H9 (cell line): ENCODE measurements at regions not wholly inside any gene's neighbourhood (a gene's known extent, or its start where the extent isn't known, plus 50 kb on each side); places are given as distances from the start of the nearest gene placed in this dataset.

ENCODE experiments used
- DNase-seq: peaks from one replicate; pipeline ENCODE4 v3.0.0-alpha.2; 2017
- H2AFZ ChIP-seq: one replicate; pipeline ENCODE4 v1.6.1; 2013; ENCODE audit warnings: mild to moderate bottlenecking, low read length, control low read depth, moderate library complexity
- H2AK5ac ChIP-seq: 2 replicates; pipeline ENCODE4 v1.6.1; 2013; ENCODE audit warnings: low read length, control low read depth, mixed read lengths; ENCODE audit not compliant: insufficient read length
- H2BK120ac ChIP-seq: one replicate; pipeline ENCODE4 v1.6.1; 2013; ENCODE audit warnings: low read depth, mild to moderate bottlenecking, low read length, control low read depth, inconsistent platforms; ENCODE audit not compliant: poor library complexity, severe bottlenecking
- H2BK12ac ChIP-seq: 2 replicates; pipeline ENCODE4 v1.6.1; 2013; ENCODE audit warnings: low read length, control low read depth, mixed read lengths, low read depth; ENCODE audit not compliant: insufficient read length
- H2BK15ac ChIP-seq: 2 replicates; pipeline ENCODE4 v1.6.1; 2013; ENCODE audit warnings: low read depth, low read length, control low read depth
- H2BK20ac ChIP-seq: one replicate; pipeline ENCODE4 v1.6.1; 2013; ENCODE audit warnings: low read depth, mild to moderate bottlenecking, low read length, control low read depth, inconsistent platforms; ENCODE audit not compliant: poor library complexity, severe bottlenecking
- H2BK5ac ChIP-seq: 2 replicates; pipeline ENCODE4 v1.6.1; 2013; ENCODE audit warnings: low read length, control low read depth, mixed read lengths; ENCODE audit not compliant: insufficient read length
- H3K14ac ChIP-seq: 2 replicates; pipeline ENCODE4 v1.6.1; 2013; ENCODE audit warnings: low read length, control low read depth; ENCODE audit not compliant: insufficient read depth
- H3K18ac ChIP-seq: 2 replicates; pipeline ENCODE4 v1.6.1; 2013; ENCODE audit warnings: low read depth, mild to moderate bottlenecking, mixed read lengths, low read length, control low read depth; ENCODE audit not compliant: insufficient read length
- H3K23ac ChIP-seq: 2 replicates; pipeline ENCODE4 v1.6.1; 2013; ENCODE audit warnings: low read length, control low read depth, mixed read lengths, low read depth; ENCODE audit not compliant: insufficient read length
- H3K23me2 ChIP-seq: 2 replicates; pipeline ENCODE4 v1.6.1; 2013; ENCODE audit warnings: low read depth, mild to moderate bottlenecking, mixed read lengths, low read length, control low read depth; ENCODE audit not compliant: insufficient read length, poor library complexity, severe bottlenecking
- H3K27ac ChIP-seq: 2 replicates; pipeline ENCODE4 v1.5.1; 2013; ENCODE audit warnings: low read length, control low read depth, mixed read lengths, low read depth; ENCODE audit not compliant: insufficient read length
- H3K27me3 ChIP-seq: 2 replicates; pipeline ENCODE4 v1.6.1; 2013; ENCODE audit warnings: low read length, control low read depth, inconsistent platforms; ENCODE audit not compliant: insufficient read depth
- H3K4ac ChIP-seq: 2 replicates; pipeline ENCODE4 v1.6.1; 2013; ENCODE audit warnings: low read depth, mild to moderate bottlenecking, control low read depth, inconsistent platforms, low read length, moderate library complexity
- H3K4me1 ChIP-seq: 2 replicates; pipeline ENCODE4 v1.6.1; 2013; ENCODE audit warnings: low read length, control low read depth, inconsistent platforms; ENCODE audit not compliant: insufficient read depth
- H3K4me2 ChIP-seq: 2 replicates; pipeline ENCODE4 v1.6.1; 2013; ENCODE audit warnings: low read length, control low read depth, mixed read lengths; ENCODE audit not compliant: insufficient read length, insufficient read depth
- H3K56ac ChIP-seq: 2 replicates; pipeline ENCODE4 v1.6.1; 2013; ENCODE audit warnings: low read depth, mild to moderate bottlenecking, mixed read lengths, low read length, control low read depth; ENCODE audit not compliant: insufficient read length
- H3K79me1 ChIP-seq: 2 replicates; pipeline ENCODE4 v1.6.1; 2013; ENCODE audit warnings: low read depth, mild to moderate bottlenecking, moderate library complexity, low read length, control low read depth, inconsistent platforms; ENCODE audit not compliant: insufficient read depth, poor library complexity, severe bottlenecking
- H3K79me2 ChIP-seq: 2 replicates; pipeline ENCODE4 v1.6.1; 2013; ENCODE audit warnings: low read length, control low read depth, inconsistent platforms; ENCODE audit not compliant: insufficient read depth
- H3K9ac ChIP-seq: 2 replicates; pipeline ENCODE4 v1.6.1; 2013; ENCODE audit warnings: low read length, control low read depth, mixed read lengths; ENCODE audit not compliant: insufficient read length; ENCODE audit errors: extremely low read depth
- H3K9me3 ChIP-seq: one replicate; pipeline ENCODE4 v1.6.1; 2013; ENCODE audit warnings: low read depth, low read length, inconsistent platforms; ENCODE audit not compliant: control insufficient read depth
- H3T11ph ChIP-seq: one replicate; pipeline ENCODE4 v1.6.1; 2013; ENCODE audit warnings: mild to moderate bottlenecking, low read length, control low read depth, inconsistent platforms
- H4K20me1 ChIP-seq: one replicate; pipeline ENCODE4 v1.6.1; 2013; ENCODE audit not compliant: control insufficient read depth, insufficient read length, insufficient read depth
- H4K5ac ChIP-seq: 2 replicates; pipeline ENCODE4 v1.6.1; 2013; ENCODE audit warnings: low read depth, mild to moderate bottlenecking, mixed read lengths, low read length, control low read depth; ENCODE audit not compliant: insufficient read length
- H4K8ac ChIP-seq: replicated peaks from 2 replicates; pipeline ENCODE4 v1.6.1; 2013; ENCODE audit warnings: low read length, control low read depth, mixed read lengths, low read depth; ENCODE audit not compliant: insufficient read length
- H4K91ac ChIP-seq: 2 replicates; pipeline ENCODE4 v1.6.1; 2013; ENCODE audit warnings: low read depth, mild to moderate bottlenecking, moderate library complexity, mixed read lengths, low read length, control low read depth; ENCODE audit not compliant: insufficient read length
- H3K27ac Mint-ChIP-seq, 3 experiments: 2 replicates in 2 of 3; 3 replicates in 1 of 3; pipeline ENCODE4 v1.8.0; 2020 to 2021; ENCODE audit warnings: mixed read lengths in 3 of 3, mild to moderate bottlenecking in 1 of 3, moderate library complexity in 1 of 3
- H3K27me3 Mint-ChIP-seq: 2 replicates; pipeline ENCODE4 v1.8.0; 2021; ENCODE audit warnings: low read depth, mild to moderate bottlenecking, moderate library complexity, mixed read lengths
- H3K36me3 Mint-ChIP-seq, 3 experiments: 2 replicates in 2 of 3; 3 replicates in 1 of 3; pipeline ENCODE4 v1.8.0; 2020 to 2021; ENCODE audit warnings: low read depth in 3 of 3, mixed read lengths in 3 of 3; ENCODE audit not compliant: insufficient read depth in 1 of 3
- H3K4me1 Mint-ChIP-seq, 2 experiments: 2 replicates each; pipeline ENCODE4 v1.8.0; 2020; ENCODE audit warnings: mixed read lengths in 2 of 2
- H3K4me3 Mint-ChIP-seq, 2 experiments: 2 replicates in 1 of 2; 3 replicates in 1 of 2; pipeline ENCODE4 v1.8.0; 2020 to 2021; ENCODE audit warnings: mild to moderate bottlenecking in 2 of 2, mixed read lengths in 2 of 2, moderate library complexity in 1 of 2
- H3K9me3 Mint-ChIP-seq, 2 experiments: 2 replicates in 1 of 2; 3 replicates in 1 of 2; pipeline ENCODE4 v1.8.0; 2020; ENCODE audit warnings: mild to moderate bottlenecking in 2 of 2, mixed read lengths in 2 of 2, moderate library complexity in 1 of 2
- WGBS: extraction: QIAGEN DNeasy Blood & Tissue Kit; methylation state at CpG from one replicate; pipeline ENCODE4 v1.1.7; 2013; ENCODE audit warnings: missing lambda C conversion rate, low lambda C conversion rate, mixed read lengths; ENCODE audit not compliant: insufficient read length; ENCODE audit errors: extremely low coverage; 5-methylcytosine and 5-hydroxymethylcytosine counted together
- TF ChIP-seq, protein P1 (sequence below): fragments of 200-600 bp; sonication (generic); conservative IDR thresholded peaks from 3 replicates; pipeline ENCODE4 v1.8.0; 2021; ENCODE audit warnings: antibody characterized with exemption, mild to moderate bottlenecking

DNA sequence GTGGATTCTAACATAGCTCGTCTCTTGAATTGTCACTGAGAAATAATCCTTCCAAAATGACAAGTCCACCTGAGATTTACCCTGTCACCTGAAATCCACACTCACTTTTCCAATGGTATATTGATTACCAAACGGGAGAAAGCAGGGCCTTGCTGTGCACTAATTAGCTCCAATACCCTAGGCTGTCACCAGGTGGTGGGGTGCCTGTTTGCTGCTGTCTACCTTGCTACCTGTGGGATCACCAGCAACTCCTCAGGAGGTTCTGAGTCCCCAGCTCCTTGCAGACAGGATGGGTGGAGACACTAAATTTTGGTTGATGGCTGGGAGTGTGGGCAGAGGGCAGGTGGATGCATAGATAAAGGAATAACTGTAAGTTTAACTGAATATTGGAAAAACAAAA is 237.2 kb upstream of the ZNF32 start:
- Mint-ChIP-seq H3K36me3 (no peaks in the 10 kb centered on the region), H3K27ac (no peak overlapping the region), H3K4me1 (peaks cover 6 to 9% of the 10 kb centered on the region in 2 experiments), H3K4me3 (no peak overlapping the region), H3K9me3 (no peaks in the 10 kb centered on the region), H3K27me3 (no peaks in the 10 kb centered on the region)
- Histone ChIP-seq H3K27ac (no peak overlapping the region), H3K18ac (no peak overlapping the region), H3K23me2 (no peaks in the 10 kb centered on the region), H4K91ac (no peak overlapping the region), H2BK15ac (no peak overlapping the region), H3T11ph (no peak overlapping the region), H2BK5ac (no peak overlapping the region), H3K27me3 (no peaks in the 10 kb centered on the region), H3K14ac (no peak overlapping the region), H2BK12ac (no peak overlapping the region), H3K9ac (no peak overlapping the region), H3K79me1 (no peaks in the 10 kb centered on the region), H3K4me2 (no peak overlapping the region), H3K23ac (no peak overlapping the region), H4K5ac (no peak overlapping the region), H2AFZ (no peak overlapping the region), H3K9me3 (no peaks in the 10 kb centered on the region), H2BK120ac (no peak overlapping the region), H3K56ac (no peak overlapping the region), H2BK20ac (no peak overlapping the region), H3K79me2 (no peaks in the 10 kb centered on the region), H2AK5ac (no peak overlapping the region), H4K8ac (no peak overlapping the region), H3K4me1 (no peaks in the 10 kb centered on the region), H3K4ac (no peak overlapping the region), H4K20me1 (no peaks in the 10 kb centered on the region)
- peak; percentile 70 for DNase-seq
- TF ChIP-seq, protein P1, sequence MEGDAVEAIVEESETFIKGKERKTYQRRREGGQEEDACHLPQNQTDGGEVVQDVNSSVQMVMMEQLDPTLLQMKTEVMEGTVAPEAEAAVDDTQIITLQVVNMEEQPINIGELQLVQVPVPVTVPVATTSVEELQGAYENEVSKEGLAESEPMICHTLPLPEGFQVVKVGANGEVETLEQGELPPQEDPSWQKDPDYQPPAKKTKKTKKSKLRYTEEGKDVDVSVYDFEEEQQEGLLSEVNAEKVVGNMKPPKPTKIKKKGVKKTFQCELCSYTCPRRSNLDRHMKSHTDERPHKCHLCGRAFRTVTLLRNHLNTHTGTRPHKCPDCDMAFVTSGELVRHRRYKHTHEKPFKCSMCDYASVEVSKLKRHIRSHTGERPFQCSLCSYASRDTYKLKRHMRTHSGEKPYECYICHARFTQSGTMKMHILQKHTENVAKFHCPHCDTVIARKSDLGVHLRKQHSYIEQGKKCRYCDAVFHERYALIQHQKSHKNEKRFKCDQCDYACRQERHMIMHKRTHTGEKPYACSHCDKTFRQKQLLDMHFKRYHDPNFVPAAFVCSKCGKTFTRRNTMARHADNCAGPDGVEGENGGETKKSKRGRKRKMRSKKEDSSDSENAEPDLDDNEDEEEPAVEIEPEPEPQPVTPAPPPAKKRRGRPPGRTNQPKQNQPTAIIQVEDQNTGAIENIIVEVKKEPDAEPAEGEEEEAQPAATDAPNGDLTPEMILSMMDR = peak; percentile 63
- no CpG with 5 or more reads among the region's 2 CpGs for WGBS
